HG03460 (cell line): ENCODE measurements at regions not wholly inside any gene's neighbourhood (a gene's known extent, or its start where the extent isn't known, plus 50 kb on each side); places are given as distances from the start of the nearest gene placed in this dataset.

Experiments
- ATAC-seq: cut with Tn5 transposase; IDR thresholded peaks from one replicate; pipeline ENCODE4 v1.9.1; 2021; ENCODE audit not compliant: unreplicated experiment

DNA sequence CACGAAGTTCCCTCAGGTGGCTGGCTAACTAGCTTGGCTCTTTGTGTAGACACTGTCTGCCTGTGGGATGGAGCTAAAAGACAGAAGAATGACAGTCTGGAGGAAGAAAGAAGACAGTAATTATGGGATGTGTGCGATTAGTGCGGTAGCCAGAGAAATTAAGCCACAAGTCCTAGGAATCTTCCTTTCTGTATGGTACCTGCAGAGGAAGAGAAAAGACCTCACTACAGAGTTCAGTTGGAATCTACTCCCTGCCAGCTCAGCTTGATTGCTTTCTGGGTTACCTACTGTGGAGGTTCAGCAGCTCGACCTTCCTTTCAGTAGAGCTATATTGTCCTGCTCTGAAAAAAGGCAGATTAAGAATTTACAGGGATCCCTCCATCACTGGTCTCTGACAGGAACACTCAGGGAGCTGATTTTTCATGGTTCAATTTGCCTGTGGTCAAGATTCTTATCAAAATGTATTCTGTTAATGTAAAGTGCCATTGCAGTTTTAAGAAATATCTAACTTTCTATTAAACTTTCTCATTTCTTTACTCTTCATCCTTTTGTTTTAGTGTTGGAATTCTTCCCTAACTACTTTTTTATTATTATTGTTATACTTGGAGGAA, 187.2 kb downstream of the CENPW start:
- no peak for ATAC-seq

GRCh38 chr6:126529637-126530362, 189.9 kb downstream of the CENPW start:
- no peak for ATAC-seq

- no peak for ATAC-seq
Measured at GRCh38 chr6:126530775-126531174, 190.9 kb downstream of the CENPW start.

- ATAC-seq, result no peak
Measured at GRCh38 chr6:126531286-126531685, 191.4 kb downstream of the CENPW start.

DNA sequence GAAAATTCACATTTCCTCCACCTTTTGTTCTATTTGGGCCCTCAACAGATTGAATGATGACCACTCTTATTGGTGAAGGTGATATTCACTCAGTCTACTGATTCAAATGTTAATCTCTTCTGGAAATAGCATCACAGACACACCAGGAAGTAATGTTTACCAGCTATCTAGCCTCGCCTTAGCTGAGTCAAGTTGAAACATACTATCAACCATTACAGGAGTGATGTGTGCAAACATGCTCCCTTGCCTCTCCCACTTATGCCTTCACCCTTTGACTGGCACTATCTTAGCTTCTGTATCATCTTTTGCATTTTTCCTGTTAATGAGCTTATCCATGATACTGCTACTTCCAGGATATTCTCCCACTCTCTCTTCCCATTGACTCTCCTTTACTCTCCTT, 191.9 kb downstream of the CENPW start:
- peak; percentile 86 for ATAC-seq

DNA sequence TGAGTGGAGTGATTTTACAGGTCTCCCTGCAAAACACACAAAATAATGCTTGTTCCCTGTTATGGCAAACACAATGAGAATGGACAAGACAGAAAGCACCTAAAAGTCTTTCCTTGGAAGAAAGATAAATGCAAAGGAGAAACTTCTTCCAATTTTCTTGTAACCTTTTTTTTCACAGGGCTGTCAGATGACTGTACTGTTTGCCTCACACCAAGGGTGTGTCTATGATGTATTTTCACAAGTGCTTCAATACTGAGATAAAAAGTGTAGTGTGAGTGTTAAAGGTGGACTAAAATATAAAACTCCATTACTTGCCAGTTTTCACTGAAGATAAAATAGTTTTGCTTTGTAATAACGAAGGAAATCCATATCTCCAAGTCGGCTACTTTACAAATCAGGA, 194.5 kb downstream of the CENPW start:
- no peak for ATAC-seq

- ATAC-seq, result no peak
Measured at GRCh38 chr6:126535138-126535537, 195.2 kb downstream of the CENPW start.

GRCh38 chr6:126535595-126535994, 195.7 kb downstream of the CENPW start:
- no peak for ATAC-seq

DNA sequence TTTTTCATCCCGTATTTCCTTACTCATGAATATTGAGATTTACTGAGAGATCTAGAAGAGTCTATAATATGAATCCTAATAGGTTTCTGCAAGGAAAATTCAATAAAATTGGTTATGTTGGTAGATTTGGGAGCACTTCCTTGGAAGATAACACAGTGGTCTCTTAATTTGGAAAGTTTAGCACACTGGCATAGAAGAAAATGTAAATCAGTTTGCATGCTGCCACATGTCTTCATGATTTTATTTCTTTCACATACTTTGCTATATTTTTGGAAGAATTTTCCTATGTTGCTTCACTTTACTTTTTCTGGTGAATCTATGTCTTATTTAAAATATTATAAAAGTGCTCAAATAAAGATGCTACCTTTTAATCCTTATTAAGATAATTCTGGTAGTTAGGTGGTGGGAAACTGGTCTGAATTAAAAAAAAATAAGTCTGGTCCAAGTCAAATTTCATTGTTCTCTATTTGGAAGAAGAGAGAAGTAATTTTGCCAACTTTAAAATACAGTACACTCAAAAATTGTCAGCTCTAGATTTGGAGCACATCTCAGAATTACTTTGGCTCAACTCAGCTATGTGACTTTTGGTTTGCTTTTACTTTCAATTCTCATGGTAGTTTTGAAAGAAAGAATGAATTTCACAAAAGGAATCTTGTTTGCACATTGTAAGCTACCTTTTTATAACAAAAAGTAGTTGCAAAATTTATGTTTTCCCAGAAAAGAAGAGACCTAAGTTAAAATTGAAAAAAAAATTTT, 197.3 kb downstream of the CENPW start:
- ATAC-seq, result no peak

DNA sequence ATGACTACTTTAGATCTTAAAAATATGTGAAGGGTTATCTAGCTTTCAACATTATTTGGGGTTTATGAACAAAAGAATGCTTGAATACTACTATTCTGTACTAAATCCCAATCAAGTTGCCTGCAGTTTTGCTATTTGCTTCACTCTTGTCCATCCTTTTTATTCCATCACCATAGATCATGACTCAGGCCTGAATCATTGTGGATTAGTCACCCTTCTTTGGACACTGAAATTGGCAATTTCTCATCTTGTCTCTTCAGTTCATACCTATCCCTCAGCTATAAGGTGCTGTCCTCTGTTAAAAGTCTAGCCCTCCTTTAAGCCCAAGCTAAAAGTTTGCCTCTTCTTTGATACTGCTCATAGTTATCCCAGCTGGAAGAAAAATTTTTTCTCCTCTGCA, 199.1 kb downstream of the CENPW start:
- no peak for ATAC-seq

DNA sequence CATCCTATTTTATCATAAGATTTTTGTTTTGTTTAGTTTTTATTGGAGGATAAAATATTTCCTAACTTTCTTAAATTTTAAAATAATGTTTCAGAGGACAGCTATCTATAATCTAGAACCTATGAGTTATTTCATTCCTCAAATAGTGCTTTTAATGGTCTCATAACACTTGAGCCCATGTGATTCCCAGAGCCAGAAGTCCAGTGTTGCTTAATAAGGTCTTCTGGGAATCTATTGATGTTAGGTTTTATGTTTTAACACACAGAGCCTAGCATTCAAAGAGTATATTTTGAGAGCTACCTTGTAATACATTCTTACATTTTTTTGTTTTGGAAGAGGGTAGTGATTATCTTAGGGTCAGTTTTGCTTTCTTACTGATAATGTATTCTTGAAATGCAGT, 200.2 kb downstream of the CENPW start:
- ATAC-seq, result no peak

DNA sequence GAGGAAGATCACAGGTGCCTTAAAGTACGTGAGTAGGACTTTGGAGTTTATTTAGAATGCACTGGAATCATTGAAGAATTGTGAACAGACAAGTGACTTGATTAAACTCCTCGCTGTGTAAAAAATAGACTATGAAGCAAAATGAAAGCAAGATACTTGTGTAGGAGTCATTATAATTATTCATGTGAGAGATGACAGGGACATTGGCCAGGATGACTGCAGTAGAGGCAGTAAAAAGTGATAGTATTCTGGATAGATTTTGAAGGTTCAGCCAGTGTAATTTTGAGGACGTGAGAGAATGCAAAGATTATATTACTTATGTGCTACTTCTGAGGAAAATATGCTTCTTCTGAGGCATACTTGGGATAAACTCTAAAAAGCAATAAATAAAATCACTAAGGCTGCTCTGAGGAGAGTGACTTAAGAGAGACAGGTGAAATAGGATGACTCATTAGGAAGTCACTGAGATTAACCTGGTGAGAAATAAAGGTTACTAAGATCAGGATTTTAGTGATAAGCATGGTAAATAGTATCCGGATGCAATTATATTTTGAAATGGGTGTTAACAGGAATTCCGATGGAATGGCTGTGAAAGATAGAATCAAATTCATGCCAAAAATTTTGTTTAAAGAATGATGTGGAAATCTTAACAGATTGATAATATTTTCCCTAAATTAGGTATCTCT, 202.0 kb downstream of the CENPW start:
- ATAC-seq, result no peak

GRCh38 chr6:126546541-126547120, 206.7 kb downstream of the CENPW start:
- ATAC-seq, result no peak

GRCh38 chr6:126548300-126548699, 208.4 kb downstream of the CENPW start:
- no peak for ATAC-seq

DNA sequence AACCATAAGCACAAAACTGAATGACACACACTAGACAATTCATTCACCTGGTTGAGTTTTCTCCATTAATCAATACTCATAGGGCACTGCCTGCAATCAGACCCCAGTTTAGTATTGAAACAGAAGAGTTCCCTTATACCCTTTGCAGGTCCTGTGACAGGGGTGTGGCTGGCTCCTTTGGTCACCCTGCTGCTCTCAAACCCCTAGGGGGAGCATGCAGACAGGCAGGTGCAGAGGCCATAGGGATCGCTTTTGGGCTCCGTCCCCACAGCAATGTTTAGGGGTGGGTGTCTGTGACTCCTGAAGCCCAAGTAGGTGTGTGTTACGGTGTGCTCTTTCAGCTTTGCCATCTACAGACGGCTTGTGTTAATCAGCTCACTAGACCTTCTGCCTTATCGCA, 210.4 kb downstream of the CENPW start:
- ATAC-seq, result no peak

- ATAC-seq, result no peak
Measured at GRCh38 chr6:126551832-126552231, 211.9 kb downstream of the CENPW start.

GRCh38 chr6:126553854-126554253, 213.9 kb downstream of the CENPW start:
- no peak for ATAC-seq

- ATAC-seq, result no peak
Measured at GRCh38 chr6:126570507-126570906, 230.6 kb downstream of the CENPW start.

DNA sequence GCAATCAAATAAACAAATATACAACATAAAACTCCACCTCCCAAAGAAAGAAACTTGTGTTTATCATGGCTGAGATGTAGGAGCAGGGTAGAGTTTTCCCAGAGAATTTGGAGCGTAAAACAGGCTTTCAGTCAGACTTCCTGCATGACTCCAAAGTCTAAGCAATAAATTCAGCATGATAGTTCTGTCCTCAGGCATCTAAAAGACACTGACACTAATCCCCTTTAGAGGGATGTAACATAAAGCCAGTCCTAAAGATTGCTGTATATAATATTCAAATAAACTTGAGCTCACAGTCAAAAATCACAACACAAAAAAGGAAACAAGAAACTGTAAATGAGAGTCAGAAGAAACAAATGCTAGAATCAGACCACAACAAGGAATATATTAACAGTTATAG, 234.4 kb downstream of the CENPW start:
- ATAC-seq, result no peak

DNA sequence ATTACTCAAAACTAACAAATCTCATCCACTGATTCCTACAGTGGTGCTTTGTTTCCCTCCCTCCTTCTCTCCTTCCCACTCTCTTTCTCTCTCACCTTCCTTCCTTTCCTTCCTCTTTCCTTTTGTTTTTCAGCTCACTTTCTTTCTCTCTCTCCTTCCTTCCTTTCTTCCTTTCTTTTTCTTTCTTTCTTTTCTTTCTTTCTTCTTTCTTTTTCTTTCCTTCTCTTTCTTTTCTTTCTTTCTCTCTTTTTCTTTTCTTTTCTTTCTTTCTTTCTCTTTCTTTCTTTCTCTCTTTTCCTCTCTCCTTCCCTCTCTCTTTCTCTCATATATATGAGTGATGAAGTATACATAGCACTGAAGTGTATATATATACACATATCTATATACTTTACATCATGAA, 241.4 kb downstream of the CENPW start:
- no peak for ATAC-seq

- no peak for ATAC-seq
Measured at GRCh38 chr6:126600258-126600916, 260.5 kb downstream of the CENPW start.
